ENCODE measurements at regions not wholly inside any gene's neighbourhood (a gene's known extent, or its start where the extent isn't known, plus 50 kb on each side); places are given as distances from the start of the nearest gene placed in this dataset.

- TF ChIP-seq BCLAF1 (IDR thresholded peaks at IDR 0.05) (no peak), ETV6 (conservative IDR thresholded peaks at IDR 0.05 in 1 of 2, IDR thresholded peaks at IDR 0.05 in 1 of 2; ENCODE audit: borderline replicate concordance in 1 of 2, low read depth in 1 of 2) (no peak), RAD21 (IDR thresholded peaks at IDR 0.05; ENCODE audit: insufficient read depth, low read depth, low read length) (no peak)
- TF ChIP-seq, protein P1, sequence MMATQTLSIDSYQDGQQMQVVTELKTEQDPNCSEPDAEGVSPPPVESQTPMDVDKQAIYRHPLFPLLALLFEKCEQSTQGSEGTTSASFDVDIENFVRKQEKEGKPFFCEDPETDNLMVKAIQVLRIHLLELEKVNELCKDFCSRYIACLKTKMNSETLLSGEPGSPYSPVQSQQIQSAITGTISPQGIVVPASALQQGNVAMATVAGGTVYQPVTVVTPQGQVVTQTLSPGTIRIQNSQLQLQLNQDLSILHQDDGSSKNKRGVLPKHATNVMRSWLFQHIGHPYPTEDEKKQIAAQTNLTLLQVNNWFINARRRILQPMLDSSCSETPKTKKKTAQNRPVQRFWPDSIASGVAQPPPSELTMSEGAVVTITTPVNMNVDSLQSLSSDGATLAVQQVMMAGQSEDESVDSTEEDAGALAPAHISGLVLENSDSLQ (IDR thresholded peaks at IDR 0.05): no peak
These were observed 417.5 kb upstream of the ATP2B1 start (continued) for GRCh38 chr12:90126125-90126524.

GRCh38 chr12:90124914-90125313 lies 416.3 kb upstream of the ATP2B1 start:
- CTCF ChIA-PET: no interaction called here
- no peaks in the 10 kb centered on the region; the same call in 2 of the 3 replicates for H3K9me3 ChIP-seq (replicated peaks; ENCODE audit: control insufficient read depth, insufficient read depth, low read length)
- no peak for FAIRE-seq
- RAD21 ChIA-PET (ENCODE audit: unreplicated experiment): no interaction called here
- no peaks in the 10 kb centered on the region for H3K27me3 ChIP-seq (replicated peaks in 1 of 2; ENCODE audit: control insufficient read depth in 2 of 2, insufficient read depth in 2 of 2, low read length in 1 of 2)
- H3K4me2 ChIP-seq (ENCODE audit: control insufficient read depth, insufficient read depth): no peak overlapping the region
- 50% methylated on average over 7 of the region's 7 CpGs for WGBS (ENCODE audit: insufficient coverage, insufficient replicate concordance, low lambda C conversion rate, missing lambda C conversion rate)
- no peak for ATAC-seq
- no peaks in the 10 kb centered on the region for H3K79me2 ChIP-seq (ENCODE audit: control insufficient read depth, insufficient read depth, low read length)
- no peak overlapping the region for H3K4me3 ChIP-seq
- H4K20me1 ChIP-seq (ENCODE audit: control insufficient read depth, insufficient read depth): no peaks in the 10 kb centered on the region
- POLR2A ChIA-PET: no interaction called here
- no peak overlapping the region for H3K27ac ChIP-seq (ENCODE audit: control insufficient read depth, insufficient read depth)
- H3K36me3 ChIP-seq (ENCODE audit: control insufficient read depth in 2 of 2, insufficient read depth in 2 of 2, low read length in 1 of 2): no peaks in the 10 kb centered on the region
- SMC1A ChIA-PET (ENCODE audit: uncharacterized antibody, unreplicated experiment): no interaction called here
- in situ Hi-C loops (cut with MboI): no loop called here
- H3K9ac ChIP-seq (ENCODE audit: control insufficient read depth, insufficient read depth, low read length): no peak overlapping the region
- intact Hi-C loops (cut with micrococcal nuclease; ENCODE audit: unreplicated experiment): no loop called here
- no peaks in the 10 kb centered on the region for H3K4me1 ChIP-seq (ENCODE audit: control insufficient read depth, insufficient read depth, low read length)
- no TSS peak for BruUV-seq (replicated peaks)
- H2AFZ ChIP-seq (ENCODE audit: control insufficient read depth, low read depth, low read length): no peak overlapping the region
- no peak for DNase-seq (ENCODE audit: low read depth, low spot score)
- TF ChIP-seq ZSCAN29 (IDR thresholded peaks at IDR 0.05): no peak
- no peak for TF ChIP-seq RCOR1 (conservative IDR thresholded peaks at IDR 0.05; ENCODE audit: low read depth, low read length)
- TF ChIP-seq E4F1 (IDR thresholded peaks at IDR 0.05; ENCODE audit: borderline replicate concordance, partially characterized antibody): no peak
- TF ChIP-seq BCL11A (IDR thresholded peaks at IDR 0.05; ENCODE audit: low read depth, low read length): no peak
- TF ChIP-seq EZH2 (IDR thresholded peaks at IDR 0.05; ENCODE audit: borderline replicate concordance, control insufficient read depth, low read depth, low read length): no peak
- TF ChIP-seq NRF1 (conservative IDR thresholded peaks at IDR 0.05; ENCODE audit: low read depth, low read length): no peak
- TF ChIP-seq BRCA1 (IDR thresholded peaks at IDR 0.05; ENCODE audit: low read depth, low read length): no peak
- no peak for TF ChIP-seq ZNF384 (IDR thresholded peaks at IDR 0.05; ENCODE audit: borderline replicate concordance, low read depth, low read length)
- no peak for TF ChIP-seq JUNB (IDR thresholded peaks at IDR 0.05)
- no peak for TF ChIP-seq IRF4 (IDR thresholded peaks at IDR 0.05; ENCODE audit: low read depth, low read length)
- no peak for TF ChIP-seq ATF2 (IDR thresholded peaks at IDR 0.05; ENCODE audit: low read length)
- TF ChIP-seq RBBP5 (conservative IDR thresholded peaks at IDR 0.05): no peak
- TF ChIP-seq POLR2AphosphoS2 (IDR thresholded peaks at IDR 0.05; ENCODE audit: low read depth, low read length): no peak

All from GM12878 (cell line).